Germinal center (tissue), 1 donor: ENCODE measurements at regions not wholly inside any gene's neighbourhood (a gene's known extent, or its start where the extent isn't known, plus 50 kb on each side); places are given as distances from the start of the nearest gene placed in this dataset.

Source experiments
- DNase-seq: peaks from one replicate; pipeline ENCODE4 v3.0.0; 2012; ENCODE audit warnings: mixed read lengths, low spot score

- no peak for DNase-seq
Measured at GRCh38 chr20:40542065-40542464, 147.0 kb downstream of the MAFB start.

GRCh38 chr20:40540166-40540565 lies 148.9 kb downstream of the MAFB start:
- DNase-seq, result no peak

- DNase-seq, result no peak
Measured at GRCh38 chr20:40538131-40538530, 150.9 kb downstream of the MAFB start.

- no peak for DNase-seq
Measured at GRCh38 chr20:40536808-40537207, 152.2 kb downstream of the MAFB start.

- no peak for DNase-seq
Measured at GRCh38 chr20:40535816-40536215, 153.2 kb downstream of the MAFB start.

- no peak for DNase-seq
Measured at GRCh38 chr20:40532103-40532502, 156.9 kb downstream of the MAFB start.

- DNase-seq, result no peak
Measured at GRCh38 chr20:40525351-40525750, 163.7 kb downstream of the MAFB start.

- DNase-seq, result no peak
Measured at GRCh38 chr20:40524071-40524470, 165.0 kb downstream of the MAFB start.

- DNase-seq, result no peak
Measured at GRCh38 chr20:40522405-40522804, 166.6 kb downstream of the MAFB start.

GRCh38 chr20:40521962-40522361 lies 167.1 kb downstream of the MAFB start:
- no peak for DNase-seq

GRCh38 chr20:40519918-40520317 lies 169.1 kb downstream of the MAFB start:
- DNase-seq, result no peak

GRCh38 chr20:40512994-40513393 lies 176.0 kb downstream of the MAFB start:
- no peak for DNase-seq

- no peak for DNase-seq
Measured at GRCh38 chr20:40512591-40512990, 176.4 kb downstream of the MAFB start.

- no peak for DNase-seq
Measured at GRCh38 chr20:40511478-40511877, 177.6 kb downstream of the MAFB start.

GRCh38 chr20:40510622-40511021 lies 178.4 kb downstream of the MAFB start:
- DNase-seq, result no peak

- no peak for DNase-seq
Measured at GRCh38 chr20:40508821-40509220, 180.2 kb downstream of the MAFB start.

- peak; percentile 5 for DNase-seq
Measured at GRCh38 chr20:40506537-40506939, 182.5 kb downstream of the MAFB start.

- no peak for DNase-seq
Measured at GRCh38 chr20:40503119-40503518, 185.9 kb downstream of the MAFB start.

- no peak for DNase-seq
Measured at GRCh38 chr20:40502576-40502975, 186.5 kb downstream of the MAFB start.

GRCh38 chr20:40499391-40499790 lies 189.6 kb downstream of the MAFB start:
- DNase-seq, result no peak

GRCh38 chr20:40497899-40498691 lies 190.9 kb downstream of the MAFB start:
- DNase-seq, result no peak

GRCh38 chr20:40495956-40496355 lies 193.1 kb downstream of the MAFB start:
- no peak for DNase-seq

GRCh38 chr20:40494248-40494647 lies 194.8 kb downstream of the MAFB start:
- no peak for DNase-seq

GRCh38 chr20:40493549-40493948 lies 195.5 kb downstream of the MAFB start:
- no peak for DNase-seq
